OCI-LY7 (cell line): ENCODE measurements at regions not wholly inside any gene's neighbourhood (a gene's known extent, or its start where the extent isn't known, plus 50 kb on each side); places are given as distances from the start of the nearest gene placed in this dataset.

ENCODE experiments used
- BruUV-seq: library from RNA; stranded (reverse); fragments of 400-500 nt; replicated peaks from 2 replicates; lab custom pipeline; 2021; lab: Mats Ljungman, UMichigan
- CTCF ChIA-PET: fragments of 300-600 bp; sonication (Branson Sonifier 250); formaldehyde crosslinking; loops from one replicate; lab custom pipeline; 2022; ENCODE audit warnings: antibody characterized with exemption; ENCODE audit not compliant: unreplicated experiment; lab: Charles Lee
- POLR2A ChIA-PET: fragments of 300-600 bp; sonication (Branson Sonifier 250); formaldehyde crosslinking; loops from one replicate; lab custom pipeline; 2022; ENCODE audit warnings: antibody characterized with exemption; lab: Charles Lee
- DNase-seq: peaks from one replicate; pipeline ENCODE4 v3.0.0-alpha.2; 2015; ENCODE audit warnings: low spot score
- H2AFZ ChIP-seq: fragments of 200-600 bp; sonication (generic), shearing (Covaris generic); 2 replicates; pipeline ENCODE4 v1.6.1; 2014; ENCODE audit warnings: mild to moderate bottlenecking, antibody characterized with exemption, low read length, moderate library complexity
- H3K27ac ChIP-seq: fragments of 200-600 bp; sonication (generic); 2 replicates; pipeline ENCODE4 v1.5.1; 2014; ENCODE audit warnings: mixed run types, low read depth, mild to moderate bottlenecking, moderate library complexity, low read length, inconsistent platforms; ENCODE audit not compliant: poor library complexity, severe bottlenecking
- H3K36me3 ChIP-seq: fragments of 200-600 bp; sonication (generic); 2 replicates; pipeline ENCODE4 v1.6.1; 2014; ENCODE audit warnings: mild to moderate bottlenecking, antibody characterized with exemption, low read length, moderate library complexity, mixed read lengths; ENCODE audit not compliant: insufficient read depth
- H3K4me1 ChIP-seq: fragments of 200-600 bp; sonication (generic); 2 replicates; pipeline ENCODE4 v1.5.1; 2014; ENCODE audit warnings: mild to moderate bottlenecking, low read length; ENCODE audit not compliant: insufficient read depth, poor library complexity, severe bottlenecking
- H3K4me2 ChIP-seq: fragments of 200-600 bp; sonication (generic); 2 replicates; pipeline ENCODE4 v1.6.1; 2014; ENCODE audit warnings: mild to moderate bottlenecking, low read length
- H3K4me3 ChIP-seq: fragments of 200-600 bp; sonication (generic); 2 replicates; pipeline ENCODE4 v1.5.1; 2014; ENCODE audit warnings: mild to moderate bottlenecking, low read depth, low read length; ENCODE audit not compliant: poor library complexity, severe bottlenecking
- H3K79me2 ChIP-seq: fragments of 200-600 bp; sonication (generic); 2 replicates; pipeline ENCODE4 v1.6.1; 2016; ENCODE audit warnings: low read depth, mild to moderate bottlenecking, low read length, moderate library complexity, mixed read lengths; ENCODE audit not compliant: insufficient read depth
- H3K9me2 ChIP-seq: fragments of 200-600 bp; sonication (generic); 2 replicates; pipeline ENCODE4 v1.6.1; 2016; ENCODE audit warnings: mild to moderate bottlenecking, low read length, mixed read lengths; ENCODE audit not compliant: insufficient read depth
- H3K9me3 ChIP-seq: fragments of 200-600 bp; sonication (generic); 2 replicates; pipeline ENCODE4 v1.6.1; 2014; ENCODE audit warnings: mild to moderate bottlenecking, mixed run types, low read length, mixed read lengths
- H4K20me1 ChIP-seq: fragments of 200-600 bp; sonication (generic); 2 replicates; pipeline ENCODE4 v1.6.1; 2014; ENCODE audit warnings: mild to moderate bottlenecking, antibody characterized with exemption, low read length, moderate library complexity, mixed read lengths; ENCODE audit not compliant: insufficient read depth
- EZH2phosphoT487 ChIP-seq: fragments of 200-600 bp; sonication (generic); IDR thresholded peaks from 2 replicates; pipeline ENCODE4 v1.6.1; 2018; ENCODE audit warnings: low read depth, borderline replicate concordance, mild to moderate bottlenecking, mixed run types, antibody characterized with exemption, low read length, moderate library complexity, mixed read lengths
- intact Hi-C: fragments of 100-400 bp; cut with micrococcal nuclease; formaldehyde crosslinking; loops from one replicate; pipeline ENCODE4 v1.10.0; 2022; ENCODE audit not compliant: unreplicated experiment
- TF ChIP-seq, protein P1 (sequence below): fragments of 200-600 bp; sonication (generic); conservative IDR thresholded peaks from 2 replicates; pipeline ENCODE4 v1.5.1; 2014; ENCODE audit warnings: mild to moderate bottlenecking, antibody characterized with exemption, low read length, moderate library complexity, mixed read lengths

DNA sequence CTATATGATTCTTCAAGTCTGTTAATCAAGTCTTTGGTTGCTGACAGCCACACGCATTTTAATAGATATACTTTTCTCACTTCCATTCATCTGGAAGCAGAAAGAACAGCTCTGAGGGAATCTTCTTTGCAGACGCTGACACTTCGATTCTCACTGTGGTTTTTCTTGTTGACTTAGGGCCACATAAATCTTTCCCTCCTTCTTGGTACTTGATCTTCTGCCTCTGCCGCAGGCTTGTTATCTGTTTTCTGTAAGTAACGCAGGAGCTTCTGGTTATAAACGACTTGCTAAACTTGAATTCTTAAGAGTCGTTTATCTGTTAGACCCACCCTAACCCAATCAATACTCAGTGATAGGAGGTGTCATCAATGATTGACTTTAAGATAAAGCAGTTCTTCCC lies 268.8 kb upstream of the SULF2 start:
- intact Hi-C loops = no loop called here
- Histone ChIP-seq H3K4me1 (no peaks in the 10 kb centered on the region), H3K36me3 (no peaks in the 10 kb centered on the region), H3K9me2 (no peaks in the 10 kb centered on the region), H3K4me2 (no peak overlapping the region), H3K4me3 (no peak overlapping the region), H3K27ac (no peak overlapping the region), H3K9me3 (no peaks in the 10 kb centered on the region), H2AFZ (no peak overlapping the region), H4K20me1 (no peaks in the 10 kb centered on the region), H3K79me2 (no peaks in the 10 kb centered on the region)
- BruUV-seq = no TSS peak
- CTCF ChIA-PET = no interaction called here
- POLR2A ChIA-PET = interaction anchor here (0.6 kb wide), 1 partner anchor 365 kb away, joined by 7 read pairs; no protein-coding TSS in a partner anchor
- DNase-seq = no peak
- TF ChIP-seq, protein P1, sequence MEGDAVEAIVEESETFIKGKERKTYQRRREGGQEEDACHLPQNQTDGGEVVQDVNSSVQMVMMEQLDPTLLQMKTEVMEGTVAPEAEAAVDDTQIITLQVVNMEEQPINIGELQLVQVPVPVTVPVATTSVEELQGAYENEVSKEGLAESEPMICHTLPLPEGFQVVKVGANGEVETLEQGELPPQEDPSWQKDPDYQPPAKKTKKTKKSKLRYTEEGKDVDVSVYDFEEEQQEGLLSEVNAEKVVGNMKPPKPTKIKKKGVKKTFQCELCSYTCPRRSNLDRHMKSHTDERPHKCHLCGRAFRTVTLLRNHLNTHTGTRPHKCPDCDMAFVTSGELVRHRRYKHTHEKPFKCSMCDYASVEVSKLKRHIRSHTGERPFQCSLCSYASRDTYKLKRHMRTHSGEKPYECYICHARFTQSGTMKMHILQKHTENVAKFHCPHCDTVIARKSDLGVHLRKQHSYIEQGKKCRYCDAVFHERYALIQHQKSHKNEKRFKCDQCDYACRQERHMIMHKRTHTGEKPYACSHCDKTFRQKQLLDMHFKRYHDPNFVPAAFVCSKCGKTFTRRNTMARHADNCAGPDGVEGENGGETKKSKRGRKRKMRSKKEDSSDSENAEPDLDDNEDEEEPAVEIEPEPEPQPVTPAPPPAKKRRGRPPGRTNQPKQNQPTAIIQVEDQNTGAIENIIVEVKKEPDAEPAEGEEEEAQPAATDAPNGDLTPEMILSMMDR = no peak
- TF ChIP-seq EZH2phosphoT487 = no peak

DNA sequence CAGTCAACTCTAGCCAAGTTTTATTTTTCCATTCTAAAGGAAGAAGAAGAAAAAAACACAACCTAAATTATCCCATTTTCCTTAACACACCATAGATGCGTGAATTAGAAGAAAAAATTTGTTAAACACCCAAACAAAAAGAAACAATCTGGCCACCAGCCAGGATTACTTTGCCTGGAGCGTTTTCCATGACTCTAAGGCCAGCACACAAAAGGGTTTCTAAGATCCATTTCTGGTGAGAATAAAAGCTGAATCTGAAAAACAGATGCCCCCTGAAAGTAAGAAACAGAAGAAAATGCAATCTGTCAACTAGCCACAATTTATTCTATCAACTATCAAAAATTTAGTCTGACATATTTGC lies 267.2 kb upstream of the SULF2 start:
- no peak for DNase-seq
- intact Hi-C loops = no loop called here
- ChIA-PET CTCF (no interaction called here), POLR2A (no interaction called here)
- Histone ChIP-seq H3K36me3 (no peaks in the 10 kb centered on the region), H3K27ac (no peak overlapping the region), H2AFZ (no peak overlapping the region), H3K4me2 (no peak overlapping the region), H3K4me3 (no peak overlapping the region), H3K79me2 (no peaks in the 10 kb centered on the region), H3K9me3 (no peaks in the 10 kb centered on the region), H3K9me2 (no peaks in the 10 kb centered on the region), H3K4me1 (no peaks in the 10 kb centered on the region), H4K20me1 (no peaks in the 10 kb centered on the region)
- no peak for TF ChIP-seq EZH2phosphoT487
- TF ChIP-seq, protein P1 = no peak
- no TSS peak for BruUV-seq

DNA sequence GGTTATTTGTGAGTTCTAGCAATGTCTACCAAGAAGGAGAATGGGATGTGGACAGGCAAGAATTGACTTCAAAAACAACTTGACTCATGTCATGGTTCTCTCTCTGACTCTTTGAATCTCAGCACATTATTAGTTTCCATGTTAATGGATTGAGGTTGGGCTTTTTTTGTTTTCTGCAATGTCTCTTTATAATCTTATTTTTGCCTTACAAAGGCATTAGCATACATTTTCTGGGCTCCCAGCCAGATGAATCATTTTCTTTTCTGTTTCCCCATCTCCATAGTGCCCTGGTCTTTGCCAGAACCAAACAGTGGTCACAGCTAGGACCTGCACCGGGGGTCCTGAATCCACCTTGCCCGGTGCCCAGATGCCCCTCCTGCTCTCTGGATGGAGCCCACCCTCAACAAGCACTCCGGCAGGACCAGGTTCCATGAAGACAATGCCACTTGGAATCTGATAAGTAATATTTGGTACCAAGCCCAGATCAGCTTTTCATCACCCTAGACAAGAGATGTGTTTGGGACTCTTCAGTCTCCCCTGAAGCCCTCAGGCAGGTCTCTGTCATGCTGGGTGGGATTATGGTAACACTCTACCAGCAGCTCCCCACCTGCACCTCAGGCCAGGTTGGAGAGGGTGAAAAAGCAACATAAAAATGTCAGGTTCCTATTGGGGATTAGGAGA lies 266.7 kb upstream of the SULF2 start:
- Histone ChIP-seq H3K4me2 (no peak overlapping the region), H3K9me3 (no peaks in the 10 kb centered on the region), H4K20me1 (no peaks in the 10 kb centered on the region), H3K4me1 (no peaks in the 10 kb centered on the region), H3K27ac (no peak overlapping the region), H3K79me2 (no peaks in the 10 kb centered on the region), H3K9me2 (no peaks in the 10 kb centered on the region), H2AFZ (no peak overlapping the region), H3K4me3 (no peak overlapping the region), H3K36me3 (no peaks in the 10 kb centered on the region)
- CTCF ChIA-PET = no interaction called here
- no TSS peak for BruUV-seq
- POLR2A ChIA-PET = no interaction called here
- no peak for DNase-seq
- no peak for TF ChIP-seq EZH2phosphoT487
- TF ChIP-seq, protein P1 = no peak
- intact Hi-C loops = no loop called here
